Peyer's patch (tissue), 4 donors: ENCODE measurements at regions not wholly inside any gene's neighbourhood (a gene's known extent, or its start where the extent isn't known, plus 50 kb on each side); places are given as distances from the start of the nearest gene placed in this dataset.

Experiments used
- POLR2A ChIP-seq, 2 donors: fragments of 450-650 bp; IDR thresholded peaks; one replicate each; pipeline ENCODE4 v1.5.1; 2017; ENCODE audit warnings: antibody characterized with exemption in 2 of 2, mild to moderate bottlenecking in 2 of 2, moderate library complexity in 2 of 2
- TF ChIP-seq, protein P1 (sequence below), 6 experiments: fragments of 450-650 bp in 4 of 6; fragments of 200-600 bp in 2 of 6; sonication (generic) in 1 of 6; IDR thresholded peaks; one replicate each; pipeline ENCODE4 v1.5.1; 2017 to 2019; ENCODE audit warnings: antibody characterized with exemption in 6 of 6, mild to moderate bottlenecking in 3 of 6, moderate library complexity in 1 of 6

DNA sequence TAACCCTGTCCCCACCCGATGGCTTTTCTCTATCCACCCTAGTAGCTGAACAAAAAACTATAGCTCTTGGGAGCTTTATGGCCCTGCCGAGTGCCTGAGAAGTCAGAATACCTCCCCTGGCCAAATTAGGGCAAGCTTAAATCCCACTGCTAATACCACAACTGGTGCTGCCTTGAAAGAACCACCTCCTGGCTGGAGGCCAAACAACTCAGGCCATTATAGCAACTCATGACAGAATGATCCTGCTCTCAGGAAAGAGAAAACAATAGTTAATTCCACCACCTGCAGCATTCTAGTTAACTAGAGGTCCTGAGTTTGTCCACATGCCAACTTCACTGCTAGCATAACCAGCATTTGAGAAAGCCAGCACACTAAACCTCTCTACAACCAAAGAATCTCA lies 123.2 kb downstream of the RTP4 start:
- TF ChIP-seq POLR2A (IDR thresholded peaks at IDR 0.05): no peak
- TF ChIP-seq, protein P1, sequence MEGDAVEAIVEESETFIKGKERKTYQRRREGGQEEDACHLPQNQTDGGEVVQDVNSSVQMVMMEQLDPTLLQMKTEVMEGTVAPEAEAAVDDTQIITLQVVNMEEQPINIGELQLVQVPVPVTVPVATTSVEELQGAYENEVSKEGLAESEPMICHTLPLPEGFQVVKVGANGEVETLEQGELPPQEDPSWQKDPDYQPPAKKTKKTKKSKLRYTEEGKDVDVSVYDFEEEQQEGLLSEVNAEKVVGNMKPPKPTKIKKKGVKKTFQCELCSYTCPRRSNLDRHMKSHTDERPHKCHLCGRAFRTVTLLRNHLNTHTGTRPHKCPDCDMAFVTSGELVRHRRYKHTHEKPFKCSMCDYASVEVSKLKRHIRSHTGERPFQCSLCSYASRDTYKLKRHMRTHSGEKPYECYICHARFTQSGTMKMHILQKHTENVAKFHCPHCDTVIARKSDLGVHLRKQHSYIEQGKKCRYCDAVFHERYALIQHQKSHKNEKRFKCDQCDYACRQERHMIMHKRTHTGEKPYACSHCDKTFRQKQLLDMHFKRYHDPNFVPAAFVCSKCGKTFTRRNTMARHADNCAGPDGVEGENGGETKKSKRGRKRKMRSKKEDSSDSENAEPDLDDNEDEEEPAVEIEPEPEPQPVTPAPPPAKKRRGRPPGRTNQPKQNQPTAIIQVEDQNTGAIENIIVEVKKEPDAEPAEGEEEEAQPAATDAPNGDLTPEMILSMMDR (IDR thresholded peaks at IDR 0.05): no peak
